ENCODE measurements at regions not wholly inside any gene's neighbourhood (a gene's known extent, or its start where the extent isn't known, plus 50 kb on each side); places are given as distances from the start of the nearest gene placed in this dataset.

GRCh38 chr4:160611181-160611580 lies 1508.3 kb downstream of the RAPGEF2 start:
- H3K9me3 ChIP-seq (ENCODE audit: control insufficient read depth in 4 of 4, insufficient read depth in 3 of 4, low read length in 3 of 4) = no peaks in the 10 kb centered on the region
- H3K27ac ChIP-seq (ENCODE audit: low read depth in 1 of 2, low read length in 1 of 2) = no peak overlapping the region
- no peak for TF ChIP-seq CTCF (IDR thresholded peaks at IDR 0.05; ENCODE audit: control extremely low read depth, extremely low read depth)
- ATAC-seq (ENCODE audit: insufficient read depth, low FRiP score) (no peak), DNase-seq (no peak)
- no peak overlapping the region for H3K4me3 ChIP-seq
- no peaks in the 10 kb centered on the region for H3K27me3 ChIP-seq (ENCODE audit: control insufficient read depth in 3 of 3, insufficient read depth in 3 of 3, low read length in 2 of 3)
- H3K9ac ChIP-seq (ENCODE audit: insufficient read depth in 1 of 2, low read length in 2 of 2) = no peak overlapping the region
- 81 to 87% methylated on average over 3 of the region's 3 CpGs for WGBS, 2 donors
- H3K36me3 ChIP-seq (ENCODE audit: control insufficient read depth in 4 of 4, insufficient read depth in 4 of 4, low read length in 4 of 4) = no peaks in the 10 kb centered on the region
- no peaks in the 10 kb centered on the region for H3K4me1 ChIP-seq (ENCODE audit: control insufficient read depth in 5 of 5, insufficient read depth in 5 of 5, low read length in 5 of 5)

- no peak for ATAC-seq (ENCODE audit: insufficient read depth, low FRiP score)
- no peak for TF ChIP-seq CTCF (IDR thresholded peaks at IDR 0.05; ENCODE audit: control extremely low read depth, extremely low read depth)
- H3K9me3 ChIP-seq (ENCODE audit: control insufficient read depth in 4 of 4, insufficient read depth in 3 of 4, low read length in 3 of 4) = peaks cover 0 to 4% (median 0%) of the 10 kb centered on the region in 4 donors
- H3K4me3 ChIP-seq = no peak overlapping the region
- H3K4me1 ChIP-seq (ENCODE audit: control insufficient read depth in 5 of 5, insufficient read depth in 5 of 5, low read length in 5 of 5) = no peaks in the 10 kb centered on the region
- no peak overlapping the region for H3K9ac ChIP-seq (ENCODE audit: insufficient read depth in 1 of 2, low read length in 2 of 2)
- 86 to 94% methylated on average over 1 of the region's 1 CpG for WGBS, 2 donors
- H3K27me3 ChIP-seq (ENCODE audit: control insufficient read depth in 3 of 3, insufficient read depth in 3 of 3, low read length in 2 of 3) = no peaks in the 10 kb centered on the region
- no peak for DNase-seq
- no peaks in the 10 kb centered on the region for H3K36me3 ChIP-seq (ENCODE audit: control insufficient read depth in 4 of 4, insufficient read depth in 4 of 4, low read length in 4 of 4)
- H3K27ac ChIP-seq (ENCODE audit: low read depth in 1 of 2, low read length in 1 of 2) = no peak overlapping the region
Observed at GRCh38 chr4:160631044-160631443, 1528.2 kb downstream of the RAPGEF2 start.

- H3K27ac ChIP-seq (ENCODE audit: low read depth in 1 of 2, low read length in 1 of 2) = no peak overlapping the region
- 91% methylated on average over 3 of the region's 3 CpGs for WGBS, 2 donors
- no peaks in the 10 kb centered on the region for H3K36me3 ChIP-seq (ENCODE audit: control insufficient read depth in 4 of 4, insufficient read depth in 4 of 4, low read length in 4 of 4)
- no peaks in the 10 kb centered on the region for H3K27me3 ChIP-seq (ENCODE audit: control insufficient read depth in 3 of 3, insufficient read depth in 3 of 3, low read length in 2 of 3)
- no peak for TF ChIP-seq CTCF (IDR thresholded peaks at IDR 0.05; ENCODE audit: control extremely low read depth, extremely low read depth)
- H3K9me3 ChIP-seq (ENCODE audit: control insufficient read depth in 4 of 4, insufficient read depth in 3 of 4, low read length in 3 of 4) = no peaks in the 10 kb centered on the region
- H3K4me1 ChIP-seq (ENCODE audit: control insufficient read depth in 5 of 5, insufficient read depth in 5 of 5, low read length in 5 of 5) = no peaks in the 10 kb centered on the region
- no peak overlapping the region for H3K4me3 ChIP-seq
- no peak overlapping the region for H3K9ac ChIP-seq (ENCODE audit: insufficient read depth in 1 of 2, low read length in 2 of 2)
- ATAC-seq (ENCODE audit: insufficient read depth, low FRiP score) = no peak
- no peak for DNase-seq
Observed at GRCh38 chr4:160652790-160653189, 1511.0 kb downstream of the FSTL5 start.

GRCh38 chr4:160675550-160675949 lies 1488.2 kb downstream of the FSTL5 start:
- Histone ChIP-seq H3K9ac (ENCODE audit: insufficient read depth in 1 of 2, low read length in 2 of 2) (no peak overlapping the region), H3K36me3 (ENCODE audit: control insufficient read depth in 4 of 4, insufficient read depth in 4 of 4, low read length in 4 of 4) (no peaks in the 10 kb centered on the region), H3K27me3 (ENCODE audit: control insufficient read depth in 3 of 3, insufficient read depth in 3 of 3, low read length in 2 of 3) (no peaks in the 10 kb centered on the region), H3K4me3 (no peak overlapping the region), H3K4me1 (ENCODE audit: control insufficient read depth in 5 of 5, insufficient read depth in 5 of 5, low read length in 5 of 5) (no peaks in the 10 kb centered on the region), H3K9me3 (ENCODE audit: control insufficient read depth in 4 of 4, insufficient read depth in 3 of 4, low read length in 3 of 4) (peaks cover 0 to 3% (median 0%) of the 10 kb centered on the region in 4 donors), H3K27ac (ENCODE audit: low read depth in 1 of 2, low read length in 1 of 2) (no peak overlapping the region)
- WGBS, 2 donors = 90 to 95% methylated on average over 2 of the region's 2 CpGs
- ATAC-seq (ENCODE audit: insufficient read depth, low FRiP score) (no peak), DNase-seq (no peak)
- TF ChIP-seq CTCF (IDR thresholded peaks at IDR 0.05; ENCODE audit: control extremely low read depth, extremely low read depth) = no peak

Measured in lung (tissue), 11 donors.